ENCODE measurements at regions not wholly inside any gene's neighbourhood (a gene's known extent, or its start where the extent isn't known, plus 50 kb on each side); places are given as distances from the start of the nearest gene placed in this dataset.

DNA sequence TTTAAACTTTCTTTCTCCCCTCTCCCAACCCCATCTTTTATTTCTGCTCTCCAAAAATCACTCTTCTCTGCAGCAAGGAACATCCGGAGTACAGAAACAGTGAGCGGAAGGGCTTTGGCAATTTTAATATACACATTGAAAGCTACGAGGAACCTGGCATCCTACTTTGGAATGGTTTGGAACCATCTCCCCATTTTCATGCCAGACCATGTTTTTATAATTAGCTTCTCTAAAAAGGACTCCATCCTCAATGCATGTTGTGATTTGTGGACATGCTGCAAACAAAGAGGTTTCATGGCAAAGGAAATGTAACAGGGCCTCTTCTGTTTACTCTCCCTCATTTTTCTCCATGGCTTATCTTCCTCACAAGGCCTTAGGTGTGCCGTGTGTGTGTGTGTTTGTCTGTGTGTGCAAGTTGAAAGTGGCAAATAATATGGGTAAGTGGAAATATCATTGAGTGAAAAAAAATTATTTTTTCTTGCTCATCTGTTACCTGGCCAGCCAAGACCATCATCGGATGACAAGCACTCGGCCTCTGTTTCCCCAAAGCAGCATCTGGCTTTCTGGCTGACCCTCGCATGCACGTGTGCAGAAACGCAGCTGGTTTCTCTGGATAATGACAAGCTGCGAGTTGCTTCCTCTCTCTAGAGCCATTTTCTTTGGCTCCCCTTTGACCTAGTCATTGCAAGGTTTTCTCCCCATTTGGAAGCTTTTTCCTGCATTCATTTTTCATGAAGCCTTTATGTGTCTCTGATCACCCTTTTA lies 585.0 kb downstream of the TMEM114 start:
- TF ChIP-seq, protein P1, sequence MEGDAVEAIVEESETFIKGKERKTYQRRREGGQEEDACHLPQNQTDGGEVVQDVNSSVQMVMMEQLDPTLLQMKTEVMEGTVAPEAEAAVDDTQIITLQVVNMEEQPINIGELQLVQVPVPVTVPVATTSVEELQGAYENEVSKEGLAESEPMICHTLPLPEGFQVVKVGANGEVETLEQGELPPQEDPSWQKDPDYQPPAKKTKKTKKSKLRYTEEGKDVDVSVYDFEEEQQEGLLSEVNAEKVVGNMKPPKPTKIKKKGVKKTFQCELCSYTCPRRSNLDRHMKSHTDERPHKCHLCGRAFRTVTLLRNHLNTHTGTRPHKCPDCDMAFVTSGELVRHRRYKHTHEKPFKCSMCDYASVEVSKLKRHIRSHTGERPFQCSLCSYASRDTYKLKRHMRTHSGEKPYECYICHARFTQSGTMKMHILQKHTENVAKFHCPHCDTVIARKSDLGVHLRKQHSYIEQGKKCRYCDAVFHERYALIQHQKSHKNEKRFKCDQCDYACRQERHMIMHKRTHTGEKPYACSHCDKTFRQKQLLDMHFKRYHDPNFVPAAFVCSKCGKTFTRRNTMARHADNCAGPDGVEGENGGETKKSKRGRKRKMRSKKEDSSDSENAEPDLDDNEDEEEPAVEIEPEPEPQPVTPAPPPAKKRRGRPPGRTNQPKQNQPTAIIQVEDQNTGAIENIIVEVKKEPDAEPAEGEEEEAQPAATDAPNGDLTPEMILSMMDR (conservative IDR thresholded peaks at IDR 0.05 in 1 of 2, IDR thresholded peaks at IDR 0.05 in 1 of 2; ENCODE audit: extremely low read depth in 1 of 2, insufficient read depth in 1 of 2, low read depth in 1 of 2, low read length in 2 of 2) = no peak
- no peak for TF ChIP-seq EZH2 (IDR thresholded peaks at IDR 0.05; ENCODE audit: borderline replicate concordance, low read length)
